NOMO-1 treated with DMSO at 0.1 percent for 48 hours (cell line): ENCODE measurements at regions not wholly inside any gene's neighbourhood (a gene's known extent, or its start where the extent isn't known, plus 50 kb on each side); places are given as distances from the start of the nearest gene placed in this dataset.
"Not testable (repeated sequence)": the region's sequence is repeated elsewhere in the genome, so short reads cannot be mapped to it uniquely, and the experiment has no call there.

ENCODE experiments used
- DNase-seq: peaks from one replicate; lab custom pipeline; 2025; ENCODE audit not compliant: unreplicated experiment; lab: John Stamatoyannopoulos, UW

- peak; percentile 40 for DNase-seq
Observed at GRCh38 chr7:131071786-131072504, 255.7 kb upstream of the MKLN1 start.

- DNase-seq = peak; percentile 16
Observed at GRCh38 chr7:131072505-131073091, 255.1 kb upstream of the MKLN1 start.

DNA sequence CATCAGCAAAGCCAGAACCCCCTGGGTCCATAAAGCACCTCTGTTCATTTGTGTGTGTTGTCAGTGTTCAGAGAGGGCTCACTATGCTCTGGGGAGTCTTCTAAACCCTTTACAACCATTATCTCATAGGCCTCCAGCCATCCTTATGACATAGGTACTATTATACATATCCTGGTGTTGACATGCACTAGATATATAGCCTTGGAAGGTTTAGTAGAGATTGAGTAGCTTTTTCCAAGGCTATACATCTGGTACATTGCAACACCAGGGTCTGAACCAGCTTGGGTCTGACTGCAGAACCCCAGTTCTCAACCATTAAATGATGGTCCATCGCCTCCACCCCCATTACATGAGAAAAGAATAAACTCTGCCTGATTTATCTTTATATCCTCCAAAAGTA lies 253.6 kb upstream of the MKLN1 start:
- DNase-seq = no peak

DNA sequence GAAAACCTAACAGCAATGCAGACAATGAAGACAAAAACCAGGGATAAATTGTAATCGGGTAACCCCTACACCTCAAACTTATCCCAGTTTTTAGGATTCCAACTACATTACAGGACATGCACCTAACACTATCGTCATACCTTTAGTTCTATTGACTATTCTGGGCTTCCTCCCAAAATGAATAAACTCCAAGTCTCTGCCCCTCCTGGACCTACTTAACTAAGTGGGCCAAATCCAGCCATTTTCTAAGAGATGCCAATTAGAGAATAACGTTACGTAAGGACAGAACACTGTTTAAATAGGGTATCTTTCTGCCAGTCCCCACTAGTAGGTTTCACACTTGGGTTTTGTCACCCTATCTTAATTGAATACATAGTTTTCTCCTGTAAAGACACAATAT lies 253.1 kb upstream of the MKLN1 start:
- DNase-seq = no peak

GRCh38 chr7:131075406-131075805 lies 252.3 kb upstream of the MKLN1 start:
- no peak for DNase-seq

DNA sequence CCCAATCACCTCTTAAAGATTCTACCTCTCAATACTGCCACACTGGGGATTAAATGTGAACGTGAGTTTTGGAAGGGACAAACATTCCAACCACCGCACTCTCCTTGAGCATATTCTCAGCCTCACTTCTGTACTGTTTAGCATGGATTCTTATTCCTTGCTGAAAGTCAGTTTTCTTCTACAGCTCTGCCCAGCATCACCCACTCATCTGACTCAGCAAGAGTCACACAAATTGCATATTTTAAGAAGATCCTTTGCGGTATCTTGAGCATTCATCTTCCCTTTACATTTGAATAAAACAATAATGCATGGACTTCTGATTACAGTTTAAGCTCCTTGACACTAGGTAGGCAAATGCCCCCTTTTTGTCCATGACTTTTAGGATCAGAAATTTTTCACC lies 251.6 kb upstream of the MKLN1 start:
- no peak for DNase-seq

- DNase-seq = no peak
Observed at GRCh38 chr7:131076711-131077181, 250.9 kb upstream of the MKLN1 start.

- DNase-seq = no peak
Observed at GRCh38 chr7:131077735-131078134, 249.9 kb upstream of the MKLN1 start.

- no peak for DNase-seq
Observed at GRCh38 chr7:131080754-131081153, 246.9 kb upstream of the MKLN1 start.

- DNase-seq = no peak
Observed at GRCh38 chr7:131081308-131081707, 246.4 kb upstream of the MKLN1 start.

DNA sequence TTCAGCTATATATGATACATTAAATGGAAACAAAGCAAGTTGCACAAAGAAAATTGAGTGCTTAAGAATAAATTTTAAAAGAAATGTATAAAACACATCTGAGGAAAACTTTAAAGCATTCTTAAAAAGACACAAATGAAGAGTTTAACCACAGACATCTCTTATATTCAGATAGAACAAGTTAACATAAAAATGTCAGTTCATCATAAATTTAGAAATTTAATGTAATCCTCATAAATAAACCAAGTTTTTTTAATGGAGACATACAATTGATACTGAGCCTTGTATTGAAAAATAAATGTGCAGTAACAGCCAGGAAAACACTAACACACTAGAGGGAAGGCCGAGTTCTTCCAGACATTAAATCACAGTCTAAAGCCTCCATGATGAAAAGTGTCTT lies 243.9 kb upstream of the MKLN1 start:
- no peak for DNase-seq

GRCh38 chr7:131084336-131084735 lies 243.3 kb upstream of the MKLN1 start:
- not testable (repeated sequence) for DNase-seq

GRCh38 chr7:131087756-131088658 lies 239.7 kb upstream of the MKLN1 start:
- no peak for DNase-seq

DNA sequence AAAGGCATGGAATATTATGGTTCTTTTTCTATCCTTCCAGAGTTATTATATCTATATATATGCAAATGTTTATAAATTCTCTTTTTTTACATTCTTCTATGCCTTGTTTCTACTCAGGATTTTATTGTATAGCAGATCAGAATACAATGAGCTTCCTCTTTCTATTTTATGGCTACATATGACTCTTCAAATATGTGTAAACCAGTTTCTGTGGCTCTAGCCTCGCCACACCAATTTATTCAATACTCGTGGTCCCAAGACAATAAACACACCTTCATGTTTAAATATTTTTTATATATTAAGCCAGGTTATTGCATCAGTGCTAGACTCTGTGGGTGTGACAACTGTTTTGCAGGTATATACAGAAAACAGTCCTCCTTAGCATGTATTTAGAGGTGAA lies 237.5 kb upstream of the MKLN1 start:
- DNase-seq = peak; percentile 1

DNA sequence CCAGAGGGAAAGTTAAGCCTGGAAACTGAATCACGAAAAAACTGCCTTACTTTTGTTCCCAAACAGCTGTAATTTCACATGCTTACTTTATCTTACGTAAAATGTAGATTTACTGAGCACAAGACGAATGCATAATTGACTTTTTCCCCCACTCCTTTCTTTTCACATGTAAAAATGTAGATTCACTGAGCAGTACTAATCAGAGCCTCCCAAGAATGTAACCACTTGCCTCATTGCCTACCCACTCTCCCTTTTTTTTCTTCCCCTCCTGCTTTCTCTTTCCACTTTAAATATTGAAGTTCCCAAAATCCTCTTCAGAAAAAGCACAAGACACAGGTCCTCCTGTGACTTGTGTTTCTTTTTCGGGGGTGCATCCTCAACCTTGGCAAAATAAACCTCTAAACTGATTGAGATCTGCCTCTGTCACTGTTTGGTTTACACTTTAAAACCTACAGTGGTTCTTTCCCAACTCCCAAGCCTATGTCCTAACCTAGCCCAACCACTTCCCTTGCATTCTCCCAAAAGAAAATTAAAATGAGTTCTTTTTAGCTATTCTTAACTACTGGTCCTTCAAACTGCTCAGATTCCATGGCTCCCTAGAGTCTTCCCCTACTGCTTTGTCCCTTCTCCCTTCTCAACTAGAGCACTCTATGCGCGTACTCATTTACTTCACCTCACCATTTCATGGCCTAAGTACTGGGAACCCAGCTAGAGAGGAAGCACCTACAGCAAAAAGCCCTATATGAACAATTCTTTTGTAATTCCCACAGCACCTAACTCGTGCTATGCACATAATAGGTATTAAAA lies 236.6 kb upstream of the MKLN1 start:
- no peak for DNase-seq

- no peak for DNase-seq
Observed at GRCh38 chr7:131094685-131095084, 233.0 kb upstream of the MKLN1 start.

DNA sequence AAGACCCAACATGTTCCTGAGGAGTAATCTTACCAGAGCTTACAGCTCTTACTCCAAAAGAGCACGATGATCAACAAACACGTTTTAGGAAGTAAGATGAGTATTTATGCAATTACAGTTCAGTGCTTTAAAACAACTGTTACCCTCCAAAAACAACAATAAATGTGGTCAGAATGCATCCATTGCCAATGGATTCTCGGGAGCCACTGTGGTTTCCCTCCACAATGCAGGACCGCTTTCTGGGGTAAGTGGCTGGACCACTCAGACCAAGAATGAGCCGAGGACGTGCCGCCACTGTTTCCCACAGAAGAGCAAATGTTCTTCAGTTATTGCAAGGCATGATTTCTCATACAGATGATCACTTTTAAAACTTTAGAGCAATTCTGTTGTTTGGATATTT lies 232.3 kb upstream of the MKLN1 start:
- DNase-seq = no peak

DNA sequence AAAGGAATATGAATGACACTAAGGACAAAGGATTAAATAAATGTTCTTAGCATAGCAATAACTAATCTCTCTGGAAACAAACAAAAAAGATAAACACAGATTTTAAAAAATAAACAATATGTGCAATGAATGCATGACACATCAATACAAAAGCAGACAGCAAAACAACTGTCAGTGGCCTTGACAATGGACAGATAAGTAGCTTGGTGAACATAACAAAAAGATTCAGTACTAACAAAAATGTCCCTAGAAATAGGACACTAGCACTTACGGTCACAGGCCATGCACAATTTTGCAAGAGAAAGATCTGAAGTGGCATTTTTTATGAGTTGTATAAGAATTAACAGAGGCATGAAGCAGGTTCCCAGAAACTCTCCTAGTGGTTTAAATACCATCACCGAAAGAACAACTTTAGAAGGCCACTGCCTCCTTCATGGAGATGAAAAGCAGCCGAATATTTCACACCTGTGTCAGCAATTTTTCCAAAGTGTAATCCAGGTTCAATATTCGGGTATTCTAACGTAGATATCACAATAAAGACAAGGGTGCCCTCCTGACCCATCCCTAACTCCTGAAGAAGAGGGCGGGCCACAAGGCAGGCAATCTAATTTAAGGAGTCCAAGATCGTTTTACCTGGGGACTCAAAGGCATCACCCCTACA lies 231.3 kb upstream of the MKLN1 start:
- DNase-seq = no peak

- DNase-seq = no peak
Observed at GRCh38 chr7:131097662-131098376, 229.9 kb upstream of the MKLN1 start.

GRCh38 chr7:131098527-131098926 lies 229.1 kb upstream of the MKLN1 start:
- no peak for DNase-seq
